GM12891 (cell line): ENCODE measurements at regions not wholly inside any gene's neighbourhood (a gene's known extent, or its start where the extent isn't known, plus 50 kb on each side); places are given as distances from the start of the nearest gene placed in this dataset.

Experiments used
- POLR2A ChIP-seq: IDR thresholded peaks from 2 replicates; pipeline ENCODE4 v1.6.1; 2011; ENCODE audit warnings: low read depth, low read length, control low read depth
- POLR2AphosphoS5 ChIP-seq: IDR thresholded peaks from 2 replicates; pipeline ENCODE4 v1.6.1; 2011; ENCODE audit warnings: low read depth, low read length, control low read depth
- SPI1 ChIP-seq: IDR thresholded peaks from 2 replicates; pipeline ENCODE4 v1.6.1; 2011; ENCODE audit warnings: low read depth, low read length, control low read depth
- TAF1 ChIP-seq: IDR thresholded peaks from 2 replicates; pipeline ENCODE4 v1.6.1; 2011; ENCODE audit warnings: low read depth, low read length, control low read depth

GRCh38 chr12:90253674-90254181, 545.1 kb upstream of the ATP2B1 start:
- TF ChIP-seq TAF1: no peak
- TF ChIP-seq POLR2A: no peak
- TF ChIP-seq POLR2AphosphoS5: no peak
- TF ChIP-seq SPI1: peak; percentile 8; the same call in 1 of the 2 replicates
